Tibial nerve (tissue), 4 donors: ENCODE measurements at regions not wholly inside any gene's neighbourhood (a gene's known extent, or its start where the extent isn't known, plus 50 kb on each side); places are given as distances from the start of the nearest gene placed in this dataset.

ENCODE experiments used
- CTCF ChIP-seq, 5 experiments: fragments of 200-600 bp in 3 of 5; fragments of 450-650 bp in 2 of 5; sonication (generic) in 3 of 5; IDR thresholded peaks; one replicate each; pipeline ENCODE4 v1.5.1; 2016 to 2019; ENCODE audit warnings: antibody characterized with exemption in 5 of 5, mild to moderate bottlenecking in 3 of 5, moderate library complexity in 2 of 5
- EP300 ChIP-seq, 2 donors: sonication (generic); formaldehyde crosslinking; IDR thresholded peaks; one replicate each; pipeline ENCODE4 v1.6.1; 2017; ENCODE audit warnings: antibody characterized with exemption in 2 of 2, mild to moderate bottlenecking in 1 of 2

GRCh38 chr1:36675931-36676562 lies 193.3 kb upstream of the CSF3R start:
- TF ChIP-seq EP300 (IDR thresholded peaks at IDR 0.05), result no peak
- no peak for TF ChIP-seq CTCF (IDR thresholded peaks at IDR 0.05)
